ENCODE measurements at regions not wholly inside any gene's neighbourhood (a gene's known extent, or its start where the extent isn't known, plus 50 kb on each side); places are given as distances from the start of the nearest gene placed in this dataset.

DNA sequence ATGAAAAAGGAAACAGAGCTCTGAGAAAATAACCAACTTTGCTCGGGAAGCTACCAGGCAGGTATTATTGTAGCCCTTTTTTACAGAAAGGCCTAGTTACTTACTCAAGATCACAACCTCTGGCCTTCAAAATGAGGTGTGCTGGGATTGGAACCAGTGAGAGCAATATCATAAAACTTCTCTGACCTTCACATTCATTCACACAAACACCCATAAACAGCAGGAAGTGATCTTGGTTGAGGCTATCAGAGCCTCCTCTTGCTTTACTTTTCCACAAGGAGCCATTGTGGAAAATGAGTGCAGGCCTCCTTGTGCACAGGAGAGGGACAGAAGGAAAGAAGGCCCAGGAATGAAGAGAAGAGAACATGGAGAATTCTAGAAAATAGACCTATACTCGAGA is 204.5 kb upstream of the NPVF start:
- H3K9me3 ChIP-seq = no peaks in the 10 kb centered on the region
- H3K27me3 ChIP-seq = no peaks in the 10 kb centered on the region
- intact Hi-C loops (cut with DNase I) = no loop called here
- DNase-seq (no peak), ATAC-seq (no peak)
- TF ChIP-seq, protein P1, sequence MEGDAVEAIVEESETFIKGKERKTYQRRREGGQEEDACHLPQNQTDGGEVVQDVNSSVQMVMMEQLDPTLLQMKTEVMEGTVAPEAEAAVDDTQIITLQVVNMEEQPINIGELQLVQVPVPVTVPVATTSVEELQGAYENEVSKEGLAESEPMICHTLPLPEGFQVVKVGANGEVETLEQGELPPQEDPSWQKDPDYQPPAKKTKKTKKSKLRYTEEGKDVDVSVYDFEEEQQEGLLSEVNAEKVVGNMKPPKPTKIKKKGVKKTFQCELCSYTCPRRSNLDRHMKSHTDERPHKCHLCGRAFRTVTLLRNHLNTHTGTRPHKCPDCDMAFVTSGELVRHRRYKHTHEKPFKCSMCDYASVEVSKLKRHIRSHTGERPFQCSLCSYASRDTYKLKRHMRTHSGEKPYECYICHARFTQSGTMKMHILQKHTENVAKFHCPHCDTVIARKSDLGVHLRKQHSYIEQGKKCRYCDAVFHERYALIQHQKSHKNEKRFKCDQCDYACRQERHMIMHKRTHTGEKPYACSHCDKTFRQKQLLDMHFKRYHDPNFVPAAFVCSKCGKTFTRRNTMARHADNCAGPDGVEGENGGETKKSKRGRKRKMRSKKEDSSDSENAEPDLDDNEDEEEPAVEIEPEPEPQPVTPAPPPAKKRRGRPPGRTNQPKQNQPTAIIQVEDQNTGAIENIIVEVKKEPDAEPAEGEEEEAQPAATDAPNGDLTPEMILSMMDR (IDR thresholded peaks at IDR 0.05) = no peak
- no peak overlapping the region for H3K4me3 ChIP-seq
- H3K36me3 ChIP-seq = no peaks in the 10 kb centered on the region
- no peaks in the 10 kb centered on the region for H3K4me1 ChIP-seq
- H3K27ac ChIP-seq = no peak overlapping the region

DNA sequence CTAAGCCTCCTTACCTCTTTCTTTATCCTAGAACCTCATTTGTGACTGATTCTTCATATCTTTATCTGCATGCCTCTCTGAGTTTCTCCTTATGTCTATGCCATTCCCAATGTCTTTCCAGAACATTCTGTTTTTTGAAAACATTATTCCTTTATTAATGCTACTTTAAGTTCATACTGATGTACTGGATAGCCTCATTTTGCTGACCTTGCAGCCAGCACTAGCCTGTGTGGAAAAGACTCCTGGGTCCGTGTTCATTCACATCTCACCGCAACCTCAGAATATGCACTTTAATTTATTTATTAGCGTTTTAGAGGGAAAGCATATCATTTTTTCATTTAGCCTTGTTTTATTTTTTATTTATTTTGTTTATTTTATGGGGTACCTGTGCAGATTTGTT is 208.1 kb upstream of the NPVF start:
- TF ChIP-seq, protein P1 (IDR thresholded peaks at IDR 0.05) = no peak
- ATAC-seq (no peak), DNase-seq (no peak)
- H3K27me3 ChIP-seq = no peaks in the 10 kb centered on the region
- intact Hi-C loops (cut with DNase I) = no loop called here
- no peak overlapping the region for H3K27ac ChIP-seq
- H3K9me3 ChIP-seq = peaks cover 0 to 26% of the 10 kb centered on the region in 2 donors
- no peak overlapping the region for H3K4me3 ChIP-seq
- no peaks in the 10 kb centered on the region for H3K4me1 ChIP-seq
- H3K36me3 ChIP-seq = no peaks in the 10 kb centered on the region

DNA sequence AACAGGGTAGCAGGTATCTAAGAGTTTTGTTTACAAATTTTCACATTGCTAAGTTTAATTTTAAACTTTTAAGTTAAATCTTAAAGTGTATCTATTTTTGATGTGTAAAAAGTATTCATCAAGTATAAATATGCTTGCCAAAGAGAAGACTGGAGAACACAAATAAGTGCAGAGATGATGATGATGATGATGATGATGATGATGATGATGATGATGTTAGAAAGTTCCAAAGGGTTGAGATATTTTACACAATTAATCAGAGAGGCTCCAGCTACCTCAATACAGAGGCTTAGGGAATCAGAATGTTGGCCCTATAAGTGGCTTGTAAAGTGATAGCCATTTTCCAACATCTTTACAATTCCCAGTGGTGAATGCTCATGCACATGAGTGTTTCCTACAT is 209.0 kb upstream of the NPVF start:
- peaks cover 0 to 35% of the 10 kb centered on the region in 2 donors for H3K9me3 ChIP-seq
- no peaks in the 10 kb centered on the region for H3K27me3 ChIP-seq
- TF ChIP-seq, protein P1 (IDR thresholded peaks at IDR 0.05) = no peak
- H3K27ac ChIP-seq = no peak overlapping the region
- DNase-seq = no peak
- H3K36me3 ChIP-seq = no peaks in the 10 kb centered on the region
- intact Hi-C loops (cut with DNase I) = no loop called here
- no peak for ATAC-seq
- no peak overlapping the region for H3K4me3 ChIP-seq
- H3K4me1 ChIP-seq = no peaks in the 10 kb centered on the region

DNA sequence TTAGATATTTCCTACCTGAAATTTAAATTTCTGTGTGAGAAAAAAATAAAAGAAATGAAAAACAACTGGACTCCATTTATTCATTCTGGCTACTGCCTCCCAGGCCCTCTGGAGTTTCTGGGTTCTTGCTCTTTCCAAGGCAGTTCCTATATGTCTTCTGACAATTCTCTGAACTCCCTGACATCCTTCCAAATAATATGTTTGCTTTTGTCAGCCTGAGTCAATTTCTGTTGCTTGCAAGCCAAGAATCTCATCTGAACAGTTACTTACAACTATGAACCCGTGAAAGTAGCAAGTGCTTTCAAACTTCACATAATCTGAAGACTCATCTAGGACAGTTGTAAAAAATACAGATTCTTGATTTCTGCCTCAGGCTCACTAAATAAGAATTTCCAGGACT is 216.7 kb upstream of the NPVF start:
- no peak for ATAC-seq

DNA sequence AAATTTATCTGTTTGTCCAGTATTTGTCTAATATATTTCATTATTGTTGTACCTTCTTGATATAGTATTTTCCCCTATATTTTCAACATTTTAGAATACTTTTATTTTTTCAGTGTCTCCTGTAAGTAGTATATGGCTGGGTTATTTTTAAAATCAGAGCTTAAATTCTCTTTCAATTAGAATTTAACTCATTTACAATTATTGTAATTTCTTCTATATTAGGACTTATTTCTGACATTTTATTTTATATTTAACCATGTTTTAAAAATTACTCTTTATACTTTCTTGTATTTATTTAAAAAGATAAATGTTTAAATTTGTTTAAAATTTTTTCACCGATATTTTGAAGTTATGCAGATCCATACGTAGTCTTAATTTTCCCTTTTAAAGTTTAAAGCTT is 220.0 kb upstream of the NPVF start:
- no peak overlapping the region for H3K27ac ChIP-seq
- no peaks in the 10 kb centered on the region for H3K27me3 ChIP-seq
- intact Hi-C loops (cut with DNase I) = no loop called here
- H3K4me3 ChIP-seq = no peak overlapping the region
- TF ChIP-seq, protein P1 (IDR thresholded peaks at IDR 0.05) = no peak
- DNase-seq (no peak), ATAC-seq (no peak)
- peaks cover 0 to 10% of the 10 kb centered on the region in 2 donors for H3K9me3 ChIP-seq
- no peaks in the 10 kb centered on the region for H3K36me3 ChIP-seq
- H3K4me1 ChIP-seq = no peaks in the 10 kb centered on the region

More for the DNA sequence above, 216.7 kb upstream of the NPVF start:
- Histone ChIP-seq H3K4me1 (no peaks in the 10 kb centered on the region), H3K9me3 (peaks cover 0 to 39% of the 10 kb centered on the region in 2 donors), H3K4me3 (no peak overlapping the region), H3K27ac (no peak overlapping the region), H3K36me3 (no peaks in the 10 kb centered on the region), H3K27me3 (no peaks in the 10 kb centered on the region)
- intact Hi-C loops (cut with DNase I) = no loop called here
- TF ChIP-seq, protein P1 (IDR thresholded peaks at IDR 0.05) = no peak
- DNase-seq = no peak

All from left lung (tissue), 4 donors.